GM18508 (cell line): ENCODE measurements at regions not wholly inside any gene's neighbourhood (a gene's known extent, or its start where the extent isn't known, plus 50 kb on each side); places are given as distances from the start of the nearest gene placed in this dataset.
"Not testable (repeated sequence)": the region's sequence is repeated elsewhere in the genome, so short reads cannot be mapped to it uniquely, and the experiment has no call there.

Experiments used
- ATAC-seq: cut with Tn5 transposase; IDR thresholded peaks from one replicate; pipeline ENCODE4 v1.9.1; 2021; ENCODE audit warnings: moderate number of reproducible peaks; ENCODE audit not compliant: insufficient read depth, unreplicated experiment

DNA sequence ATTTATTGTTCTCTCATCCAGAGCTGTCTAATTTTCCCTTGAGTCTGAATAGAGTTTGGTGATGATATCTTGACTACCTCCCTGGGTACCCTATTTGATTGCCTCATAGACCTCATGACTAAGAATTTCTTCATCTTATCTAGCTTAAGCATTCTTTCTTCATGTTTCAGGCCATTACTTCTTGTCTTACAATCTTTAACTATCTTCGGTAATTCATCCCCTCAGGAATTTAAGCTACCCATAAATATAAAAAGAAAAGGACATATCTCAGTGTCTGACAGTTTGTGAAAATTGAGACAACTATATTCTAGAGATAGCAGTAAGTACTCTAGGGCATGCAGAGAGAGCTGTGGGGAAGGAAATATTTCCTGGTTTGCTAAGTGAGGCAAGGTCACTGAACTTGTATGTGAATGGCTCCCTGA, 466.1 kb upstream of the GRID2 start:
- no peak for ATAC-seq

DNA sequence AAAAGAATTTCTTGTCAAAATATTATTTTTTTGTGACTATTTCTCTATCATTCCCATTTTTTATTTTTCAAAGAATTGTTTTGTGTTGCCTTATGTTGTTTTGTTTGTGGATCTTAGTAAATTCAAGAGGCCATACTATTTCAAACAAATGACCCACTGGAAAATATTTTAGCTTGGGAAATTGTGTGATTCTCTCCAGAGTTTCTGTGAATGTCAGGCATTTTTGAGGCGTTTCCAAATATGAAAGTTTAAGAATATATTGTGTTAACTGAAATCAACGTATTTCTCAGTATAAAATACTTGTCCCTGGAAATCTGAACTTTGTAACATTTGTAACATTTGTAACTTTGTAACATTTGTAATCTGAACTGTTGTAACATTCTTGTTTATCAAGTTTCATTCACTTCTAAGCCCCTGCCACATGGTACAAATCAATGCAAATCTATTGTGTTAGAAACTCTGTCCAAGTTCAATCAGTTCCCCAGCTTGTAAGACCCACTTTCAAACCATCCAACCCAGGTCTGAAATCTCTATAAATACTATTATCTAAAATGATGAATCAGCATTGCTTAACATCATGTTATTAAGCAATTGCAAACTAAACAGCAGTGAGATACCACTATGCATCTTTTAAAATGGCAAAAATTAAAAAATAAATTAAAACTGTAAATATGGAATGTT, 465.4 kb upstream of the GRID2 start:
- no peak for ATAC-seq

DNA sequence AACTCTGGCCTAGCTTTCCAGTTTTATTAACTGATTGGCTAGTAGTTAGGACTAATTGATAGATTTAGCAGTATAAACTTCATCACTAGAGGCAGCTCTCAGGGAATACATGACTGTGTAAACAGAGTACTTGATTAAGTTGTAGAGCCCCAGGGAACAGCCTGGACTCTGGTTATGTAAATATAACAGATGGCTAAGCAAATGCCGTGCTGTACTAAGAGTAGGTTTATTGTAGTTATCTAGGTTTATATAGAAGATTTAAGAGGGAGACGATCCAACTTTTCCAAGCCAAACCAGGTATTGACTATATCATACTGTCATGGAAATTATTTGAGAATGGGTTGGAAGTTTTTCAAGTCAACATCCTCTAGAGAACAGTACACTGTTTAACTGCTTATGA, 463.4 kb upstream of the GRID2 start:
- no peak for ATAC-seq

DNA sequence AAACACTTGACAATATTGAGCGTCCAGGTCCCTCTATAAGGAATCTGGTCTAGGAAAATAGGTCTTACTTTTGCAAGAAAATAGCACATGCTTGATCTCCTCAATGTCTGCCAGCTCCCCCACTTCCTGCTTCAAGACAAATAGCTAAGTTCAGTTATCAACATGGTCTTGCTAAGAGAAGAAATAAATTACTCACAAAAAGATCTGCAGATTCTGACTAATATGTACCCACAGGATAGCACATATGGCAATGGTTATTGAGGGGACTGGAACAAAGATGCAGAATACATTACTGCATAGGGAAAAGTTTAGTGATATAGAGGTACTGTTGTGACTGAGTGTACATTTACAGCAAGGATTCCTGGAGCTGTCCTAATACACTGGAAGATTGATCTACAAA, 457.5 kb upstream of the GRID2 start:
- no peak for ATAC-seq

DNA sequence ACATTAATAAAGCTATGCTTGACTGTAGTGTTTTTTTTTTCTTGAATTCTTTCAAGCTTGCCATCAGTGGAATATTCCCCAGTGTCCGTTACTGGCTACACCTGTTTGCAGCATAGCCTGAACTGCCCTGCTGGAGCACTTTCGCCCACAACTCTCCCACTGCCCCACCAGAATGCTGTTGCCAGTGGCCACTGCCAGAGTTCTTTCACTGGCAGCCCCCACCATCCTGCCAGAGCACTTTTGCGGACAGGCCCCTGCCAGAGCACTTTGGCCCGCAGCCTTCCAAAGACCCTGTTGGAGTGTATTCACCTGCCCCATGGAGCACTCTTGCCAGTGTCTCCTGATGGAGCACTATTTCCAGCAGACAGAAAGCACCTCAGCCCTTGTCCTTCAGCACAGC, 452.3 kb upstream of the GRID2 start:
- ATAC-seq = no peak

DNA sequence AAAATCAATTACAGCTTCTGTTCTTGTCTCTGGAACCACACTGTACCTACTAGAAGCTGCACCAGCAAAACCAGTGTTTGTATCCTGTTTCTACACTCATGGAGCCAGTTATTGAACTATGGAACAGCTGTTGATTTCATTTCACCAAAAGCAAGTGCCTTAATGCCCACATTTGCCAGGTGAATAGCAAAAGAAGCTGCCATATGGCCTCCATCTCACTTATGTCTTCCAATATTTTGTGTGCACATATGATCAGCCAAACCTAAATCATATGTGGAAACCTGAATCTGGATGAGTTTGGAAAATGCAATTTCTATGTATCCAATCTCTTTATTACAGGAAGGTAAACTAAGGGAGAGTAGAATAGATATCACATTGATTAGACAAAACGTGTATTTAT, 415.8 kb upstream of the GRID2 start:
- ATAC-seq = no peak

DNA sequence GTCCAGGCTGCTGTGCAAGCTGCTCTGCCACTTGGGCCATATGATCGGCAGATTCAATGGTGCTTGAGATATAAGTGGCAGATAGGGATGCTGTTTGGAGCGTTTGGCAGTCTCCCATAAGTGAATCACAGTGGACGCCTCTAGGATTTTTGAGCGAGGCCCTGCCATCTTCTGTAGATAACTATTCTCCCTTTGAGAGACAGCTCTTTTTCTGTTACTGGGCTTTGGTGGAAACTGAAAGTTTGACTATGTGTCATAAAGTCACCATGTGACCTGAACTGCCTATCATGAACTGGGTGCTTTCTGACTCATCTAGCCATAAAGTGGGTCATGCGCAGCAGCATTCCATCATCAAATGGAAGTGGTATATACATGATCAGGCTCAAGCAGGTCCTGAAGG, 412.5 kb upstream of the GRID2 start:
- not testable (repeated sequence) for ATAC-seq

DNA sequence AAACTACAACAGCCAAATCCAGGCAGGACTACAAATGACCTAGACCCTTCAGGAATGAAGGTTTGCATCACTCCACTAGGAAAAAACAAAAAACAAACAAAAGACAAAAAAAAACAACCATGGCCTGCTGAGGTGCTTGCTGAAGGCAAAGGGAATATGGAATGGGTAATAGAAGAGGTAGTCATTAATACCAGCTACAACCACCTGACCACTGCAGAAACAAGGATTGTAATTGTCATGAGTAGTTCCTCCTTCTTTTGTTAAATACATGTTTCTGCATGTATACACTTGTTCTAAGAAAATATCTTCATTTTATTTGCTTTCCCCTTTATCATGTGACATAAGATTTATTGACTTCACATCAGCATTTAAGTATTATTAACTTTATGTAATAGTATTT, 409.8 kb upstream of the GRID2 start:
- no peak for ATAC-seq

DNA sequence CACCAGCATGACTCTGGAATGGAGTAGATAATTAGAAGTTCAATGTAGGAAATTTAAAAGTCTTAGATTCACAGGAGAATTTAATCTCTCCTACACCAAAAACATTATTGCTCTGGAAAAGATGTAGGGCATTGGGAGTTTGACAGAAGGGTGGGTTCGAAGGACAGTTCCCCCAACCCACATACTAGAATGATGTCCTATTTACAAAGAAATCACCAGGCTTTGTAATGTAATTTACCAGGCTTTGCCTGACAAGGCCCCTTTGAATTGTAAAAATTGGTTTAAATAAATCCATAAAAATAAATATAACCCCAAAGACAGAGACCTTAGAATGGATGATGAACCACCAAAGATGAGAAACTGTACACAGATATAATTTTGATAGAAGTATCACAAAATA, 399.2 kb upstream of the GRID2 start:
- ATAC-seq = no peak

DNA sequence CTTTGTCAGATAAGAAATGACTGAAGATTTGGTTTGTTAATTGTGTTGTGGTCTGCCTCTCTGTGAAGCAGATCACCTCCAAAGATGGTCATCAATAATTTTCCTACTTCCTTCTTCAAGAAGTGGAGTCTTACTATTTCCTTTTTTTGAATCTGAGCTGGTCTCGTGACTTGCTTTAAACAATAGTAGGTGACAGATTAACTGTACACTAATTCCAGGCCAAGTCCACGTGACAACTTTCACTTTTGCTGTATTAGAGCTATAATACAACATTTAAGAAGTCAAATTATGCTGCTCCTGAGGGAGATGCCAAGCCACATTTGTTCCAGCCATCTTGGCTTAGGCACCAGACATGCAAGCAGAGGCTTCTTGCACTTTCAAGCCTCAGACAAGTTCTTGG, 393.8 kb upstream of the GRID2 start:
- no peak for ATAC-seq

DNA sequence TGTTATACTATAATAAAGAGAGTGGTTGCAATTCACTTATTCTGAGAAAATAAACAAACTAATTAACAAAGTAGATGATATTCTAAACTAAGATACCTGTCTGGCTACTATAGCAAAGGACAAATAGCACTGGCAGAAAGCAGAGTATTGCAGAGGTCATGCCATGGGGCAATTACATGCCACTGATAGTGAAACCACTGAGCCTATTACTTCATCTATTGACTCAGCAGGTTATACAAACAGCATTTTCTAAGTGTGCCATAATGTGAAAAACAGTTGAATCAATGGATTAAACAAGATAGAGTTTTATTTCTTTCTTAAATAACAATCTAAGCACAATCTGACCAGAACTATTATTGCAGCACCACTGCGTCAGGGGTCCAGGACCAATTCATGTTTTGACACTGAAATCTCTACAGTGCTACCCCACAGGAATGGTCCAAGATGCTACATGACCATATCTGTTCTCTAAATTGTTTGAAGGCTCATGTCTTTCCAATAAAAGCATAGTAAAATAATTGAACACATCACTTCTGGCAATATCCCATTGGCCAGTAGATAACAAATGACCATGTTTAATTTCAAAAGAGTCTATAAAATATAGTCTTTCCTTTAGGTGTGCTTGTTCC, 389.5 kb upstream of the GRID2 start:
- no peak for ATAC-seq

DNA sequence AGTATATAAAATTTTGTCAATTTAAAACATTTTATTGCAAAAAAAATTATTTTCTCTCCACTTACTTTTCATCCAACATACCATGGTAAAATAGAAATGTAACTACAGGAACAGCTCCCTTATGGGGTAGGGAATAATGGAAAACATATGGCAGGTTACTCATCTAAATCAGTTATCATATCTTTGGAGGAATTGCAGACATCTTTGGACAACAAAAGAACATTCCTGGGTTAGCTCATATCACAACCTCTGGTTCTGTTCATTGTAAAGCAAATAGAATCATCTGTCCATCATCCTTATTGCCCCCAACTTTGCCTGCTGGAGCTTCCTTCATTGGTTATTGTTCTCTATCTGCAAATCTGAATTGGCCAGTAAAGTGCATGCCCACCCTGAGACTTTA, 387.5 kb upstream of the GRID2 start:
- no peak for ATAC-seq

DNA sequence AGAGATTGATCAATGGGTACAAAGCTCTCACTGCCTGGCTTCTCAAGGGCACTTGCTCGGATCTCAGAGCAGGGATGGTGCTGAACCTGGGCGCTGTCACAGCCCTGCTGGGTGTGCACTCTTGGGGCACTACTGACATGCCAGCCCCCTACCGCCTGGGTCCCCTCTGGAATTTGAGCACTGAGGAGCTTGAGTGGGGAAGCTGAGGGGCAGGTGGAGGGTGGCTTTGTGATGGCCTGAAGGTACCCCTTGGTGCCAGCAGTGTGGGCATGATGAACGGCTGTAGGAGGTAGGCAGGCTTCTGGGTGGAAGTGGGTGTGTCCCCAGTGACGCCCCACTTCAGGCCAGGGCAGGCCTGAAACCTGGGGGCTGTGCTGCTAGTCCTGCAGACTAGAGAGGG, 379.1 kb upstream of the GRID2 start:
- no peak for ATAC-seq

DNA sequence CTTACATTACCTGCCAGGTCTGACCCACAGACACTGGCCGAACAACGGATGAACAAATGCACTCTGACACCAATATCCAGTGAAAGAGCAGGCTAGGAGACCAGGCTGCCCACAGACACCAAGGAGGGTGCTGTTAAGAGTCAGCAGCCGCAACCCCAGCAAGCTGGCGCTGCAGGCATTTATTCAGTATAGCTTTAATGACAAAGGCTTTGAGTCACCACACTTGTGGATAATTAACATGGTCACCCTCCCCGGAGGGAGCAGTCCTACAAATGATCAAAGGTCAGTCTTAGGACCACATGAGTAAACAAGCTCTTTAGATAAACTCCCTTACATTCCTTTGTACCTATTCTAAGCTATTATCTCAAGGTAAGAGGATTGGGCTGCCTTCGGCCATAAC, 368.5 kb upstream of the GRID2 start:
- no peak for ATAC-seq

DNA sequence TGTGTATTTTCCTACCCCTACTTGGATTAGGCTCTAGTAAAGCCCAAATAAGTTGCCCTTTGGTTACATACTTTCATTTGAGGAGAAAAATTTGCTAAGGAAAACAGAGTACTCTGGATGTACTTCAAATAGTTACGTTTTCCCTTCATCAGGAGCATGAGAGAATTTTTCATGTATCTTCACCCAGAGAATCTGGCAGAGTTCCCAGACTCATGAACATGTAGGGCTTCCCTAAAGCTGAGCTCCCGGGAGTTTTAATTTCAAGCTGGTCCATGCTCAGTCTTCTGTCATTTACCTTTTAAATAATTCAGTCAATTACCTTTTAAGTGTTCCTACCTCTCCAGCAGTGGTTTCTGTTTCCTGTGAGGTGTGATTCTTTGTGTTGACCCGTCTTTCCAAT, 367.5 kb upstream of the GRID2 start:
- no peak for ATAC-seq

DNA sequence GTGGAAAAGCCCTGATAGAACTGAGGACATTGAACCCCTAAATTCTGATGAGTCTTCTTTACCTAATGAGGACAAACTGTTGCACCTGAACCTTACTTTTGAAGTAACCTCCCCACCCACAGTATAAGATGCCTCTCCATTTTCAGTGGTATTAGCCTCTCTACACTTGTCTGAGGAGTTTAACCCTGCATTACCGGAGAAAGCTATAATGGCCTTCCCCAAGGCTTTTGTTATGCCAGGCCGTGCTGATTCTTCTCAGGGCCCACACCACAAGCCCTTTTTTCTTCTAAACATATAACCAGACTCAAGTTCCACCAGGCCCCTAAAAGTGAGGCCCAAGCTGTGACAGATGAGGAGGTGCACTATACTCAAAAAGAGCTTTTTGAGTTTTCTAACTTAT, 345.8 kb upstream of the GRID2 start:
- ATAC-seq = no peak

DNA sequence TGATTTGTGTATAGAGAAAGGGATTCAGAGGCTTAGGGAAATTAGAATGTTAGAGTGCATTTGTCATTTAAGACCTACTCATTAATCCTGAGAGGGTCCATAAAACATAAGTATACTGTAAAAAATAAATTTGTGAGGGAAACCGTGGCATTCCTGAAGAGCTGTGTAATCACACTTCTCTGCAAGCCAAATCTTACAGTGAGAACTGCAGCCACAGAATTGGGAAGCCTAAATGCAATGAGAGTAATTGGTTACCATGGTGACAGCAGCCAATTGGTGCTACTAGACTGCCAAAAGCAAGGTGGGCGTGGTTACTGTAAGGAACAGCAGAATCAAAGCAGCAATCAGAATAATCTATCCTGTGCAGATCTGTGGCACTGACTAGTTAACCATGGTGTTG, 345.2 kb upstream of the GRID2 start:
- ATAC-seq = no peak

DNA sequence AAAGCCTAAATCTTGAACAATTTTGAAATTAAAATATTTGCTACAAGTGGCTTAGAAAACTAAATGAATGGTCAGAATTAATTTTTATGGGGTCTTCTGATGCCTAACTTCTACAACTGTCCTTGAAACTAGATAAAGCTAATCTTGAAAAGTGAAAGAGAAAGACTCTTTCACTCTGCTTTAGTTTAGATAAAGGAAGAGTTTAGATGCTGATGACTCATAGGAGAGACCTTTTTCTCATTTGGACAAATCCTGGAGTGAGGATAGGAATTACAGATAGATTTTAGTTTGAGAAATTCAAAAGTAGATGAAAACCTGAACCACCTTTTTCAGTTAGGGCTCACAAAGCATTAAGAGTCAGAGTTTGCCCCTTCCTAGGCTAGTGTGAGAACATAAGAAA, 342.3 kb upstream of the GRID2 start:
- ATAC-seq = no peak

DNA sequence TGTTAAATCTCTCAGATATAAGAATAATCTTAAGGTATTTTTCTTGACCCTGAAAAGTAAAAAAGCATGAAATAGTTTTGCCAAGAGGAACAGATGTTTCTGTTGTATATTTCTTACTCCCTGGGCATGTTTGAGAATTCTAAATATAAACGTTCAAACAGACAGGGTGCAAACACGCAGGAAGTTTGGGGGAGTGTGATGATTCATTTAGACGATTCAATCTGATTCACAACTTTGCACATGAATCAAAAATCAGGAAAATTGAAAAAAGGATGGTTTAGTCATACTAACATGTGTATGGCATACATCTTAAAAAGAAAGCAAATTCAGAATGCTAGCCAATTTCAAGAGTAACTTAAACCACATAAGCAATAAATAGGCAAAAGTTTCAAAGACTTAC, 340.3 kb upstream of the GRID2 start:
- no peak for ATAC-seq

DNA sequence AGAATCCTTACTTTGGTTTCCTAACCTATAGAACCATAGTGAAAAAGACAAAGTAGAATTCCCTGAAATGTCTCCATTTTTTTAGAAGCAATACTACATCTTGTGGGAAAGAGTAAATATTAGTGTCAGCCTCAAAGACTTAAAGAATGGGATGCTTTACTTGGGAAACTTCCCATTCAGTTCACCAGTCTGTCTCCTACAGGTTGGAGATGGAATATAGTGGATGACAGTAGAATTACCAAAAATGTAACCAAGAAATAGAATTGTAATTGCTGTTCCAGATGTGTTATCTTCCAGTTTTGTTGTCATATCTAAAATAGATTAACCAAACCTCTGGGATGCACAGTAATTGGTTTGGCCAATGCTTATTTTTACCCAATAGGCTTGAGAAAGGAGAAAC, 338.6 kb upstream of the GRID2 start:
- ATAC-seq = no peak

DNA sequence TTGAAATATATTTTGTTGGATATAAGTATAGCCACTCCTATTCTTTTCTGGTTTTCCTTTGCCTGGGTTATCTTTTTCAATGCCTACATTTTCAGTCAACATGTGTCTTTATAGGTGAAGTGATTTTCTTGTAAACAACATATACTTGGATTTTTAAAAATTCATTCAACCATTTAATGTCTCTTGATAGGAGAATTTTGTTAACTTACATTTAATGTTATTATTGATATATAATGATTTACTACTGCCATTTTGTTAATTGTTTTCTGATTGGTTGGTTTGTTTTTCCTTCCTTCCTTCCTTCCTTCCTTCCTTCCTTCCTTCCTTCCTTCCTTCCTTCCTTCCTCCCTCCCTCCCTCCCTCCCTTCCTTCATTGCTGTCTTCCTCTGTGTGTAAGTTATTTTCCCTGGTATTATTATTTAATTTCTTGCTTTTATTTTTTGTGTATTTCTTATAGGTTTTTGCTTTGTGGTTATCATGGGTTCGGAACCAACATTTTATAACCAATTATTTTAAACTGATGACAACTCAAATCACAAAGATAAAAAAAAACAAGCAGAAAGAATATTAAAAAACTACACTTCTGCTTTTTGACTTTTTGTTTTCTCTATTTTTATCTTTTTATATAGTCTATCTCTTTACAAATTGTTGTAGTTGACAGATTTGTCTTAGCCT, 330.1 kb upstream of the GRID2 start:
- no peak for ATAC-seq

DNA sequence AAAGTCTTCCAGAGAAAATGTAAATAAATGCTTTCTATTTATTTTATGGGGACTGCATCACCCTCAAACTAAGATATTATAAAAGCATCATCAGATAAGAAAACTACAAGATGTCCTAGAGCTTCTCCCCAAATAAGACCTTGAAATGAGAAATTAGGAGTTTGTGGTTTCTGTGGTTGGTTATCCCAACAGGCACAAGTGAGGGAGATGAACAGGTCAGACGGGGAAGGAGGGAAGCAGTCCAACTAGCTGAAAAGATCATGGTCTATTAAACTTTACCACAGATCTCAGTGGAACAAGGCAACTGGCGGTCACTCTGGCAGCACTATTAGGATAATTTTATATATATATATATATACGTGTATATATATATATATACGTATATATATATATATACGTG, 319.3 kb upstream of the GRID2 start:
- no peak for ATAC-seq
